Right kidney (tissue), 1 donor: ENCODE measurements at regions not wholly inside any gene's neighbourhood (a gene's known extent, or its start where the extent isn't known, plus 50 kb on each side); places are given as distances from the start of the nearest gene placed in this dataset.

Source experiments
- DNase-seq: peaks from one replicate; pipeline ENCODE4 v3.0.0-alpha.2; 2016

DNA sequence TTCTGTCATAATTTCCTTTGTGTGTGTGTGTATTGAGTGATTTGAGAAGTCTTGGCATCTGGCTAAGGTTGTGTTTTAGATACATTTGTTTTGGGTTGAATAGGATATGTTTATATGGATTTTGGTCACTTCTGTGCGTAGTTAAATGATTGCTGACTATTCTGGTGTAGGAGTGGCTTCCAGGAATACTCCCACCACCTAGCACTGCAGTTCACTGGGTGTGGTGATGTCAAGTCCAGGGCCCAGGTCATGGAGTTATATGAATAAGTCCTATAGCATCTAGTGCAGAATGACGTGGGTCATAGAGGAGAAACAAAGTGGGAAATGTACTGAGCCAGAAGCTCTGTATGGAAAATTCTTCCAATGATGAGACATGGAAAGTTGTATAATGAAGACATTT is 465.4 kb upstream of the CCL2 start:
- DNase-seq: no peak

DNA sequence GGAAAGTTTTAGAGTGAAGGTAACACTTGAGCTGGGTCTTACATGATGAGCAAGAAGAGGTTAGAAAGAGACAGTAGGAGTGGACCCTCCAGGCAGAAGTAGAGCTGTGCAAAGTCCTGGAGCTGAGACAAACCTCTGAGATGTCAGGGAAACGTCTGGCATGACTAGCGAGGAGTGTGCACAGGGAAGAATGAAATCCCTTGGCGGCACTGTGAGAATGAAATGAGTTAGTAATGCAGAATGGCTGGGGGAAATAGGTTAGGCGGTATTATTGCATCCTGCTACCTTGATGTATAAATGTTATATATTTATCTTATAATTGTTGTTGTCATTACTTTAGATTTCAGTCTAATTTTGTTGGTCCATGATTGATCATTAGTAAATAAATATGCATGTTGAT is 457.9 kb upstream of the CCL2 start:
- no peak for DNase-seq

DNA sequence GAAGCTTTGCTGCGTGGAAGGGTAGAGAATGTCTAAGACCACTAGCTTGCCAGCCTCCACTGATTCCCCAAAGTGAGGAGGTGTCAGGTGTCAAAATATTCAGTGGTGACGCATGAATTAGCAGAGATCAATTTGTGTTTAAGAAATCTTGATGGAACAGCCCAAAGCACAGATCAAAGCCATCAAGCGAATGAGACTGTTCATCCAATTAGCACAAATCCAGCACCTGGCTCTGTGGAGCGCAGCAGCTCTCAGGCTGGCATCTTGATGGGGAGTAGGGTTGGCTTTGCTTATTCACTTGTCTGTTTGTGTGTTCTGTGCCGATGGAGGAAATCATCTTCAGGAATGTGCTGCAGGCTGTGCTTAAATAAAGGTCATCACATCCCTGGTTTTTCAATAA is 456.8 kb upstream of the CCL2 start:
- no peak for DNase-seq

DNA sequence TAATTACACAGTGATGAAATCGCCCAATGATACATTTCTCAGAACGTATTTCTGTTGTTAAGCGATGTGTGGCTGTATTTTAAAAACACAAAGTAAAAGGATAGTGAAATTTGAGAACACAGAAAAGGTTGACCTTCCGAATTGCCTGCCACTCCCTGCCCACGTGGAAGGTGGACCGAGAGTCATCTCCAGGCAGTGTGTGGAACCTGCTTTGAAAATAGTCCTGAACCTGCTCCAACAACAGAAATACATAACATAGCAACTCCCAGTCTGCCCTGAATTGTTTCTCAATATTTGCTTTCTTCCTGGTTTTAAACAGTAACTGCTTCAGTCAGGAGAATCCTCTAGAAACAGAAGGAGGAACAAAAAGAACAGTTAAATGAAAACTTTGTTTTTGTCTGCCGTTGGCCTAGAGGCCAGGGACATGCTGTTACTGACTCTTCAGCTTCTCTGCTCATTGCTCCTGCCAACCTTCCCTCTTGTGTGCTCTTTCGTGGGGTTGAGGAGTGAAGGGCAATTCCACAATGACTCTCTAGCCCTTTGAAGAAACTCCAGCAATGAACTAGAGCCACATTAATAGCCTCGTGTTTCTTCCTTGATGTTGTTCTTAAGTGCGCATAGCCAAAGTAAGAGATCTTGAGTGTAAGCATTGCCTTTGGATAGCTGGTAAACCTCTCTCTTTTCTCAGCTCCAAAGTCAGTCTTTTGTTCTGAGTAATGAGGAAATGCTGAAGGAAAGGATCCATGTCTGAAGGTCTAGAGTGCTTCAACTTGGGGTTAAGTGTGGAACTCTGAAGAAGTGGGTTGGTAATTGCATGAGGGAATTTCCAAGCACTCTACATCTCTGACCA is 452.5 kb upstream of the CCL2 start:
- DNase-seq: no peak

DNA sequence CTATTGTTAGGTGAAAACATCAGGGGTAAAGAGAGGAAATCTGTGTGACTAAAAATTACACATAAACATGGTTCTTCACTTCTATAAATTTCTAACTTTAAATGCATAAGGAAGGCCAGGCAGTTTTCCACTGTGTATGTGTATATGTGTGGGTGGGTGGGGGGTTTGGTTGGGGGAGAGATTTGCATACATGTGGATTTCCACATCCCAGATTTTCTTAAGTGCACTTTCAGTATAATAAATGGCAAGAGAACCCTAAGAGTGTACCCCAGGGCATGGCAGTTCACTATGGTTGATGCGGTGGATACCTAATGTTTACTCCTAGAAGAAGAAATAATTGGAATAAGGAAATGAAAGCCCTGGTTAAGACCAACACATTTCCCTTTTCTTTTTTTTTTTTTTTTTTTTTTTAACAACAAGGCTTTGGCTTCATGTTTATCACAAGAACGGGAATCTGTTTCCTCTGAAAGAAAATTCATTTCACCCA is 451.8 kb upstream of the CCL2 start:
- no peak for DNase-seq

DNA sequence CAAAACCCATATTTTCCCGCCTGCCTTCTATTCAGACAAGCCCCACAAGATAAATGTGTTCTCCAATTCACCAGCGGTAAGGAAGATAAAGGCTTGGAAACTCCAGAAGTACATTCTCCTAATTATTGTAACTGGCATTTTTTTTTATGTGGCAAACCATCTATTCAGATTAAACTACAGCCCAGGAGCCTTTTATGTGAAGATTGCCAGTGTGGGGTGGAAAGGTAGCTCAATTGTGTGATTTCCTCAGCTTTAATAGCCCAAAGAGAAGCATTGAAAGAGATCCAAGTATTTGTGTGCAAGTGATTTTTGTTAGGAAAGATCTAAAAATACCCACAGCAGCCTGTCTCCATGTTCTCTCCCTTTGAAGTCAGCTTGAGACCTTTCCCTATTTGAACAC is 451.4 kb upstream of the CCL2 start:
- no peak for DNase-seq

DNA sequence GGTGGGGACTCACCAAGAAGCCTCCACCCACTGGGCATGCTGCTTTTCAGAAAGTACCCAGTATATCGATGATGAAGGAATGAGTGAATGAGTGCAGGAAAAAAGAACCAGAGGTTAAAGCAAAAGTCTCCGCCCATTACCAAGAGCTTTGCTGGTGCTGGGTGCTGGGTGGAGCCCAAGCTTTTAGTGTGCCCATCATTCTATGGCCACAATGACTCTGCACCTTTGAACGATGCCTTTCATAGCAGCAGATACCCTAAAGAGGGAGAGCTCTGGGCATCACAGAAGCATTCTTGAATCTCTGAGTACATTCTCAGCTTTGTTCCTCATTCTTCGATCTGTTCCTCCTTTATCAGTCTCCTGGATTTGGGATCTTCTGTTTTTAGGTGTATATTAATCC is 450.7 kb upstream of the CCL2 start:
- DNase-seq: no peak

DNA sequence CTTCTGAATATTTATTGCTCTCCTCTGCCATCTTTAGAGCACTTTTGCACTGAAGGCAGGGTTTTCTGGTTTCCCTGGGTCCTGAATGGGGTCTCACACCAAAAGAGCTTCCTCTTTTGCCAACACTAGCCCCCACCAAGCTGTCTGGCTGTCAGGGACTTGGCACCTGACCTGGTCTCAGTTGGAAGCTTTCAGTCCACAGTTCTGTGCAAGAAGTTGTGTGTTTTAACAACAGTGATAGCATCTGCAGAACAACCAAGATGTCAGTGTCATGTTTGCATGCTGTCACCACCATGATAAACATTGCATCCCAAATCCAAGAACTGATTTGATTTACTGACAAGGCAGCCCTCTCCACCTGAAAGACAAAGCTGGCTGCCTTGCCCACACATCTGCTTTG is 448.5 kb upstream of the CCL2 start:
- DNase-seq: no peak

DNA sequence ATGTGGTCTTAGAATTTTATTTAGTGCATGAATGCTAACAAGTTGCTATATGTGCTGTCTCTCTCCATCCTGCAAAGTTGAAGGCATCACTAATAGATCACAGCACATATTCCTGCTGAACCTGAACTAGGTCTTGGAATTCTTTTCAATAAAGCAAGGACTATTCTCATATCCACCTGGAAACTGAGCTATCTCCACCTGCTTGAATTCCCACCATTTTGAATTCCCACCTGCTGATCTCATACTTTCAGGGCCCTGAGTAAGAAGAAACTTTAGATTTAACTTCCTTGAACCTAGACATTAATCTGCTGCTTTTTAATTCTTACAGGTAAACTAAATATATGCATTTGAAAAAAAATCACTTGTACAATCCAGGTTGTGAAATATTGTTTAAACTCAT is 445.3 kb upstream of the CCL2 start:
- DNase-seq: no peak

DNA sequence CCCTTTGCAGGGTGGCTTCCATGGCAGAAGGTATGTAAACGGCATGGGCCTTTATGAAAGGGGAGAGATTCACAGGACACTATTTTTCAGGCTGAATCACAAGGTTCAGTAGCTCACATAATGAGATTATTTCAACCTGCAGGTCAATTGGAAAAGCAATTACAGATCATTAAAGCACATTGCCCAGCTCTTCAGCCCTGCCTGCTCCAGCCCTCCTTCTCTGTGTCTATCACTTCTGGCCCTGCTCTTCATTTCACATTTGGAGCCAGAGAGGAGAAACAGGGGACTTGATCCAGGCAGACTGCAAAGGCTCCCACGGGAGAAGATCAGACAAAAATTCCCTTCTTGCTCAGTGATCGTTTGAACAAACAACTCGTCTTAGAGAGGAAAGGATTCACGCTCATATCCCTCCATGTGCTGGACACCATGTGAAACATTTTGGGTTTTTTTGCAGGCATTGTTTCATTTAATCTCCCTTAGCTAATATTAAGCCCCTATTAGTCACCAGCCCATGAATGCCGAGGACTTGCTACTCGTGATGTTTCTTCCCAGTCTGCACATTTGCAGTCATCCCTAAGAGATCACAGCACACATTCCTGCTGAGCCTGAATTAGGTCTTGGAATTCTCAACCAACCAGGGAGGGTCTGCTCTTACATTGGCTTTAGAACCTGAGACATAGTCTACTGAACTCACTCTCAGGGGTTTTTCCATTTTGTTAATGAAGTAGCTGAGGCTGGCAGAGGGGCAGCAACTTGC is 443.9 kb upstream of the CCL2 start:
- DNase-seq: no peak

DNA sequence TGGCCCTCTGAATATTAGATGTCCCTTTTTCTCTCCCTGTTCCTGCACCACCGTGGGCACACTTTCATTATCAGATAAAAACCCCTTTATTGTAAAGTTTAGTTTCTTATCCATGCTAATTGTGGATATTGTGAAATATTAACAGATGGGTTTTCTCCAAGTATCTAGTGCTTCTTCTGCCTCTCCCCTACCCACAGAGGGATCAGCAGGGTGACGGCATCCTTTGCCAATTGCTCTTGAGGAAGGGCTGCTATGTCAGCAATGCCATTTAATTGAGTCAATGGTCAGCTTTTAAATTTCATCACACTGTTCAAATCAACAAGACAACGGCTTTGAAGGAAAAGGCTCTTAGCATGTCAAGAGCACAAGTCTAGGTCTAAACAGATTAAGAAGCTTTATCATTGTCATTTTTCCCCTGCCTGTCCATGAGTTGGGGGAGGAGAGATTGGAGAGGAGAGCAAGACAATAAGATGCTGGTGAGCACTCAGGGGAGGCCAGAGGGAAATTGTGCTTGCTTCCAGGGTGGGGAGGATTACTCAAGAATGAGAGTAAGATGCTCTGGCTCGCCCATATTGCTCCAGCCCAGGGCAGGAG is 443.0 kb upstream of the CCL2 start:
- no peak for DNase-seq

DNA sequence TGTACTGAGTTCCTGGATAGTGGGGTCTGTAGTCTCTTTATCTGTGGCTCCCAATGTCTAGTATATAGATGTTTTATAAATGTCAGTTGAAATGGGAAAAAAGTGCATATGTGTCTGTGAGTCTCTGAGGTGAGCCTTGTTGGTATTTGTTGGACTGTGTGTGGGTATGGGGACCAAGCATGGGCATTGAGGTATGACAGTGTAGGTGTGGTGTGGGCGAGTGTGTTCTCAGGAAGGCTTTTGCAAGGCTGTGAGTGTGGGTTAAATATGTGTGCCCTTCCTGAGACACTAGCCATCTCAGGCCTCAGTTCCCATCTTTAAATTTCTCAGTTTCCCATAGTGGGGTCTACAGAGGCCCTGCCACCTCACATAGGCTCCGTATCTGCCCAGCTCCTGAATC is 440.2 kb upstream of the CCL2 start:
- DNase-seq: no peak

DNA sequence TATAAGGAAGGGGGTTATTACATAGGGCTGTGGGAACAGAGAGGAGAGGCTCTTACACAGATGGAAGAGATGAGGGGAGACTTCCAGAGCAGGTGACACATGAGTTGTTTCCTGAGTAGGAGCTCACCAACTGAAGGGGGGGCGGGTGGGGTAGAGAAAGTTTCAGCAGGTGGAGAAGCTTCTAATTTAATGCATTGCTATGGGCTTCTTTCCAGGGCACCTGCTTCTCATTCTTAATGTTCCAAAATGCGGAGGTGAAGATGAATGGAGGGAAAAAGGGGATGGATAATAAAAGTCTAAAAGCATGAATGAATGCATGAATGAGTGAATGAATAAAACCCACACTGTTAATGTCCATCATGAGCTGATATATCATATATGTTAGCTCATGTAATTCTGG is 439.0 kb upstream of the CCL2 start:
- DNase-seq: no peak

DNA sequence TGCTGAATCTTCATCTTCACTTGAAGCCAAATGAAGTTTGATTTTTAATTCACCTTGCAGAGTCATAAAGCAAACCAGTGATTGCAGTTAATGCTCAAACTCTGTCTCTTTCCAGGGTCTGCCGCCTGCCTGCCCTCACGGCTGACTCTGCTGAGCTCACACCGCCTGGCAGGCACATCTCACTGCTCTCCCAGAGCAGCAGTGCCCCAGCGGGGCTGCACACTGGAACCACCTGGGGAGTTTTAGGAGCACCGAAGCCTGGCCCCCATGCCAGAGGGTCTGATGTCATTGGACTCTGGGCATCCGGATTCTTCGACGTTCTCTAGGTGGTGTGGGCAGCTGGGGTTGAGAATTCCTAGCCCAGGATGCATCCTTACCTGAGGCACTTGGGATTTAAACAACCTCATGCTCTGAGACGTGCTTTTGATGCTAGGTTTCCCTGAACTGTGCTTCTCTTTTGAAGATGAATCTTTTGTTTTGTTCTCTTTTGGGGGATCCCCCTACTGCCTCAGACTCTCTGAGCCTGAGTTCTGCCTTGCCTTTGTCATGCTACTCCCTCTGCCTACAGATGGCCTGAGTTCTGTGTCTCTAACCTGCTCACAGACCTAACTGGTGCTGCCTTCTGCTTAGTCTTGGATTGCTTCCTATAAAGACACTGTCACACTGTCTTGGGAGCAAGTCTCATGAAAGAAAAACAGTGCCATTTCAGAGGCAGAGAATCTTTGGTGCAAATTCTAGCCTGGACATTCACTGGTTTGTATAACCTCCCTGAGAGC is 438.1 kb upstream of the CCL2 start:
- no peak for DNase-seq

DNA sequence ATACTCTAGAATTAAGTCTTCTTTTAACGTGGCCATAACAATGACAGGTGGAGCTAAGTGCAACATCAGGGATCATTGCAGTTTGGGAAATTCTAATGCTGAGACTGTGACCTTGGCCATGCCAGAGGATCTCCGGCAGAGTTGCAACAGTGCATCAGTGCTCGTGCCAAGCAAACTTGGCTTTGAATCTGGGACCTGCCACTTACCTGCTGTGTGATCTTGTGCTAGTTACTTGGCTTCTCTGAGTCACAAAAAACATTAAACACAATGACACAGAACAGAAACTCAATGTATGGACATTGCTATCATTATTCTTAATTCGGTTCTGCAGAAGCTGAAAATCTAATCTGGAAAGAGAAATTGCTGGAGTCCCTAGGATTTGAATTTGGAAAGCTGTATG is 435.5 kb upstream of the CCL2 start:
- no peak for DNase-seq

DNA sequence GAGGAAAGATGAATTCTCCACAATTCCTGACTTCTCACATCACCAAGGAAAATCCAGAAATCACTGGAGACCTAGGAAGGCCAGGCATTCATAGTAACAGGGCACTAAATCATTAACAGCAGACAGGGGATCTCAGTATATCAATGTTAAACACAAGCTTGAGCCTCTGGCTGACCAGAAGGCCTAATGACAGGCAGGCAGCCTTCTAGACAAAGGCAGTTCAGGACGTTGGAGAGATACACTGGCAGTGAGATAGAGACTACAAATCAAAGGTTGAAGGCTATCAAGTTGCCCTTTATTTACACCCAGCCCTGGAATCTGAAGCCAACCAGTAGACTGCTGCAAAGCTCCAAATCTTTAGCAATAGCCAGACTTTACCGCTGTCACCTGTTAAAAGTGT is 422.8 kb upstream of the CCL2 start:
- DNase-seq: no peak

DNA sequence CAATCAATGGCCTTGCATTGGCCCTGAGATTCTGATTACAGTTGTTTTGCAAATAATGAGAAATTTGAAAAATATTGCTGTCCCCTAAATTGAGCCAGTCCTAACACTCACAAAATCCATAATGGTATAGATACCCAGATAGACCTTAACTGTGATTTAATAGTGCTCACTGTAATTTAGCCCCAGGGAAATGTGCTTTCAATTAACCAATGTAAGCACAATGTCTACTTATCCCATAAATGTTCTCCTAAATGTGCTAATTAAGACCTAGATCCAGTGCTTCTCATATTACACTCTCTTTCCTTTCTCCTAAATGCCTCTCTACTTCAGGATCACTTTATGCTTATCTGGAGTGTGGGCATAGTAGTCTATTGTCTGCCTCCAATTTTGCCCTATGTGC is 417.8 kb upstream of the CCL2 start:
- DNase-seq: no peak

DNA sequence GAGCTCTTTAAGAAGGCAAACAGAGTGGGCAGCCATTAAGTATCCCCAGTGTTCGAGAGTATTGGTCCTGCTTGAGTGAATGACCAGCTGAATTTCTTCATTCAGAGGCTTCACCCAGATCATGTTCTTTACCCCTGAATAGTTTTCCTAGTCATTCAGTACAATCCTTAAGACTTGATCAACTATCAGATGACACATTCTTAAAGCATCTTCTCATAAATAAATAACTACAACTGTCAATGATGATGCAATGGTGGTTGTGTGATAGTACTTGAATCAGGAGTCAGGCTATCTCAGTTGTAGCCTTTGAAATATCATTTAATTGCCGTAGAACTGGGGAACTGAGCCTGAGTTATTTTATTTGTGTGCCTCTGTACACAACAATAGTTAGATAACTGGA is 416.8 kb upstream of the CCL2 start:
- DNase-seq: no peak

DNA sequence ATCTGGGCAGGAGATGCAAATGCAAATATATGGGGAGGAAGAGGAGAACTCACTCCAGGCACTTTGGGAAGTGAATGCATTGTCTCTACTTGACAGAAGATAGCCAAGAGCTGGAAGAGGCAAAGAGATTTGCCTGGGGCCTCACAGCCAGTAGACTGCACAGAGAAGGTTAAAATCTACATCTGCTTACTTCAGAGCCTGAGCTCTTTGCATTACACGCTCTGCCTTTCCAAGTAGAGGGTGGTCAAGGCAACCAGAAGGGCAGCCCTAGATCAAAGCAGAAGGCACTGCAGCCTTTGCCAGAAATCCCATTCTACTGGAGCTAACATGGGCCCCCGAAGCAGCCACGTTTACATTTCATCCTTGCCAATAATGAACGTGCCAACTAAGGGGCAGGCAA is 407.2 kb upstream of the CCL2 start:
- no peak for DNase-seq

DNA sequence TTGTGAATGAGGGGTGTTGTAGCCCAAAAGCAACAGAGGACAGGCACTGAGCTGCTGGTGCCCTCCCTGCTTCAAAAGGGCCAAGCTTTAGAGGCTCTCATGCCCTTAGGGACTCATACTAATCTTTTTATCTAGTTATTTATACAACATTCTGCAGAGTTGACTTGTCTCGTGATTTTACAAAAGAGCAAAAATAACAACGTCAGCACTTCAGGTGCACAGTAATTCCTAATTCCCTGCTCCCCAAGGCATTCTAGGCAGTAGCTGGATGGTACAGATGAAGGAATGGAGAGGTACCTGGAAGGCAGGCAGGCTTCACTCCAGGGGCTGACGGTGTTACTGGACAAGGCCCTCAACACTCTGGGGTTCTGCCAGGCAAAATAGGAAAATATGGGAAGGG is 406.7 kb upstream of the CCL2 start:
- no peak for DNase-seq

DNA sequence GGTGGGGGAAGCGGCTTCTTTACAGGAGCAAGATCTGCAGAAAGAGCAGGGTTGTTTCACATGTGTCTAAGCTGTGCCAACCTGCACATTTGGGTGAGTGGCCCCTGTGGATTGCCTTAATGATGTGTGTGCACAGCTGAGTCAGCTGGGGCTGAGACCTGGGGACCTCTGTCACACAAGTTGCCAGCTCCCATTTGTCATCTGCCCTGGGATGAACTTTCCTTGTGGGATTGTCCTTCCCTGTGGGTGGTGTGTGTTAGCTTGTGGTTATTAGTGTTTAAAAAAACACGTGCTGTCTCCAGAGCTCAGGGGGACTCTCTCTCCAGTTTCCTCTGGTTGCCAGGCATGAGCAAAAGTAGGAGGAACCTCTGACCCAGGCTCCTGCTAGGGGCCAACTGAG is 400.5 kb upstream of the CCL2 start:
- DNase-seq: no peak

DNA sequence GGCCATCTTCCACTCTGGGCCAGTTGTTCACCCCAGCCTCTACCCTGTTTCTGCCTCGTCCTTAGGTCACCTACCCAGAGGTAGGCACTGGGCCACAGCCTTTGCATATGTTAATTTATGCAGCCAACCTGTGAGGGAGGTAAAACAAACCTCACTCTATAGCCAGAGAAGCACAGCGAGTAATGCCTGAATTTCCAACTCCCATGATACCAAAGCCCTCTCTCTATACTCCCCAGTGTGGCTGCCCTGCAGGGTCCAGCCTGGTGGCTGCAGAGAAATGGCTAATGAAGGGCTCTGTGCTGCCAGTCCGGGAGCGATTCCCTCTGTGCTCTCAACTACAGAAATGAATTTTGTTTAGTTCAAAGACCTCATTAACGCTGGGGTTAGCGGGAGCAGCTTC is 397.0 kb upstream of the CCL2 start:
- no peak for DNase-seq

DNA sequence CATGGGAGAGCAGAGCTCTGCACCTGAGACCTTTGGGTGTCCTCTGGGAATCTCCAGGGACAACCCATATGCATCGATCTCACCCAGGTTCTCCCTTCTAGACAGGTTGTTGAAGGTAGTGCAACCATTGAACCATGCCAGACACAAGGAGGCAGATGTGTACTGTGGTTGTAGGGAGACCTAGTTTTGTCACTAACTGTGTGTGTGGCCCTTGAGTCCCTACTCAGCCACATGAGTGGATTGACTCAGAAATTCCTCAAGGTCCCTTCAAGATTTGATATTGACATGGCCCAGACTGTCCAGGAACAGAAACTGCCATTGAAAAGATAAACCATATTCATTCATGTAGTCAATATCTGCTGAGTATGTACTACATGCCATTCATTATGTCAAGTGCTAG is 396.4 kb upstream of the CCL2 start:
- DNase-seq: no peak
